ENCODE measurements at regions not wholly inside any gene's neighbourhood (a gene's known extent, or its start where the extent isn't known, plus 50 kb on each side); places are given as distances from the start of the nearest gene placed in this dataset.

- no peak overlapping the region for H3K4me3 ChIP-seq
- no peaks in the 10 kb centered on the region for H3K27me3 ChIP-seq (ENCODE audit: control insufficient read depth in 3 of 3, insufficient read depth in 3 of 3, low read length in 2 of 3)
- H3K4me1 ChIP-seq (ENCODE audit: control insufficient read depth in 5 of 5, insufficient read depth in 5 of 5, low read length in 5 of 5): peaks cover 0 to 26% (median 11%) of the 10 kb centered on the region in 5 donors
- no peaks in the 10 kb centered on the region for H3K9me3 ChIP-seq (ENCODE audit: control insufficient read depth in 4 of 4, insufficient read depth in 3 of 4, low read length in 3 of 4)
- no peak for TF ChIP-seq CTCF (IDR thresholded peaks at IDR 0.05; ENCODE audit: control extremely low read depth, extremely low read depth)
- H3K9ac ChIP-seq (ENCODE audit: insufficient read depth in 1 of 2, low read length in 2 of 2): no peak overlapping the region
- no peaks in the 10 kb centered on the region for H3K36me3 ChIP-seq (ENCODE audit: control insufficient read depth in 4 of 4, insufficient read depth in 4 of 4, low read length in 4 of 4)
- no peak for ATAC-seq (ENCODE audit: insufficient read depth, low FRiP score)
- DNase-seq: no peak
- WGBS, 2 donors: 93 to 95% methylated on average over 6 of the region's 6 CpGs
- peak overlapping the region in 1 of 2 donors; percentile 71 for H3K27ac ChIP-seq (ENCODE audit: low read depth in 1 of 2, low read length in 1 of 2)
Measured at GRCh38 chr6:3908961-3909360, 59.8 kb downstream of the FAM50B start.

- TF ChIP-seq CTCF (IDR thresholded peaks at IDR 0.05; ENCODE audit: control extremely low read depth, extremely low read depth): no peak
- DNase-seq (no peak), ATAC-seq (ENCODE audit: insufficient read depth, low FRiP score) (no peak)
- Histone ChIP-seq H3K9me3 (ENCODE audit: control insufficient read depth in 4 of 4, insufficient read depth in 3 of 4, low read length in 3 of 4) (no peaks in the 10 kb centered on the region), H3K27ac (ENCODE audit: low read depth in 1 of 2, low read length in 1 of 2) (peak overlapping the region in 1 of 2 donors; percentile 71), H3K4me3 (no peak overlapping the region), H3K27me3 (ENCODE audit: control insufficient read depth in 3 of 3, insufficient read depth in 3 of 3, low read length in 2 of 3) (peaks cover 0 to 1% (median 0%) of the 10 kb centered on the region in 3 donors), H3K9ac (ENCODE audit: insufficient read depth in 1 of 2, low read length in 2 of 2) (no peak overlapping the region), H3K4me1 (ENCODE audit: control insufficient read depth in 5 of 5, insufficient read depth in 5 of 5, low read length in 5 of 5) (peaks cover 0 to 26% (median 11%) of the 10 kb centered on the region in 5 donors), H3K36me3 (ENCODE audit: control insufficient read depth in 4 of 4, insufficient read depth in 4 of 4, low read length in 4 of 4) (no peaks in the 10 kb centered on the region)
- WGBS, 2 donors: 95 to 96% methylated on average over 7 of the region's 7 CpGs
Measured at GRCh38 chr6:3910106-3910663, 61.0 kb downstream of the FAM50B start.

- H3K9me3 ChIP-seq (ENCODE audit: control insufficient read depth in 4 of 4, insufficient read depth in 3 of 4, low read length in 3 of 4): no peaks in the 10 kb centered on the region
- no peak for TF ChIP-seq CTCF (IDR thresholded peaks at IDR 0.05; ENCODE audit: control extremely low read depth, extremely low read depth)
- H3K27me3 ChIP-seq (ENCODE audit: control insufficient read depth in 3 of 3, insufficient read depth in 3 of 3, low read length in 2 of 3): peaks cover 0 to 5% (median 0%) of the 10 kb centered on the region in 3 donors
- 76 to 83% methylated on average over 2 of the region's 2 CpGs for WGBS, 2 donors
- H3K9ac ChIP-seq (ENCODE audit: insufficient read depth in 1 of 2, low read length in 2 of 2): no peak overlapping the region
- peaks cover 0 to 21% (median 11%) of the 10 kb centered on the region in 5 donors for H3K4me1 ChIP-seq (ENCODE audit: control insufficient read depth in 5 of 5, insufficient read depth in 5 of 5, low read length in 5 of 5)
- H3K4me3 ChIP-seq: no peak overlapping the region
- no peaks in the 10 kb centered on the region for H3K36me3 ChIP-seq (ENCODE audit: control insufficient read depth in 4 of 4, insufficient read depth in 4 of 4, low read length in 4 of 4)
- no peak for ATAC-seq (ENCODE audit: insufficient read depth, low FRiP score)
- peak overlapping the region in 1 of 2 donors; percentile 100 for H3K27ac ChIP-seq (ENCODE audit: low read depth in 1 of 2, low read length in 1 of 2)
- DNase-seq: no peak
Measured at GRCh38 chr6:3911130-3911529, 62.0 kb downstream of the FAM50B start.
